G401 (cell line): ENCODE measurements at regions not wholly inside any gene's neighbourhood (a gene's known extent, or its start where the extent isn't known, plus 50 kb on each side); places are given as distances from the start of the nearest gene placed in this dataset.

Experiments used
- DNase-seq: peaks from one replicate; pipeline ENCODE4 v3.0.0-alpha.2; 2015; ENCODE audit warnings: low spot score
- in situ Hi-C: cut with HindIII; loops from 2 replicates; pipeline ENCODE4 v1.10.0; 2016; ENCODE audit warnings: low sequenced_read_pairs, mixed read lengths

DNA sequence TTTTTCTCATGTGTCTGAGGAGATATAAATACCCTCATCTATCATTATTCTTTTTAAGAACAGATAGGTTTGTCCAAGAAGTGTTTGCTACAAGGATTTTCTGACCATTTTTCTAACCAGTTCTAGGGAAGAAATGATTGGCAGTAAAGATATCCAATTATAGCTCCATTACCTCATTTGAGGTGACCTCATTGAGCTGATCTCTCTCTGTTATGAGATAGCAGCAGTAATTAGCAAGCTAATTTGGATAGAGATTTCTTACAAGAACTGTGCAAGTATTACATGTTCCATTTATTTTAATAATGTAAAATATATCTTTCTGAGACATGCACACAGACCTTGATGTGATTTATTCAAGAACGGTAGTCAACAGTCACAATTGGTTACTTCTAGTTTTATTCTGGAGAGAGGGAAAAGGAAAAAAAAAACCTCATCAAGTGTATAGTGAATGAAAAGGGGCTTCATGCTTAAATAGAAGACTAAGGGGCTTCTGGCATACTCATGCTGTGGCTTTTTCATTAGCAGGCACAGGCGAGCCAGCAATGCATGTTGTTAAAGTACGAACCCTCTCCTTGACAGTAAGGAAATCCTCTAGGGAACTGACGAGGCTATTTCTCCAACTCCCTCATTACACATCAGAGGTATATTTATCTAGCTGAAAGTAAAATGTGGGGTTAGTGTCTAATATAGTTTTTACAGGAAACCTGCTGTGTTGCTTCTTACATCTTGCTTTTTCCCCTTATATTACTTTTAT lies 127.3 kb downstream of the NUDT12 start:
- no peak for DNase-seq
- in situ Hi-C loops = no loop called here

DNA sequence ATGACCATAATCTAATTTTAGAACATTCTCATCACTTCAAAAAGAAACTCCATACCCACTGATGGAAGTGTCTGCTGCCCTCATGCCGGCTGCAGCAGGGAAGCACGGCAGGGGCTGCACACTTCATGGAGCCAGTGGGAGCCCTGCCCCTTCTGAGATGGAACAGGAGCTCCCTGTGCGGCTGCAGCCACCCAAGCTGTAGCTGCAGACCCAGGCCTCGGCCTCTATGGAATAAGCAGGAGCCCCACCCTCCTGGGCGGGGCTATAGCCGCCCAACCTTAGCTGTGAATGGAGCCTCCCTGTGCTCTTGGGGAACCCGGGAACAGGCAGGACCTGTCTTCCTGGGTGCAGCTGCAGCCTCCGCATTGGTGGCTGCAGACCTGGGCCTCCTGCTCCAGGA lies 128.5 kb downstream of the NUDT12 start:
- no peak for DNase-seq
- in situ Hi-C loops = no loop called here

DNA sequence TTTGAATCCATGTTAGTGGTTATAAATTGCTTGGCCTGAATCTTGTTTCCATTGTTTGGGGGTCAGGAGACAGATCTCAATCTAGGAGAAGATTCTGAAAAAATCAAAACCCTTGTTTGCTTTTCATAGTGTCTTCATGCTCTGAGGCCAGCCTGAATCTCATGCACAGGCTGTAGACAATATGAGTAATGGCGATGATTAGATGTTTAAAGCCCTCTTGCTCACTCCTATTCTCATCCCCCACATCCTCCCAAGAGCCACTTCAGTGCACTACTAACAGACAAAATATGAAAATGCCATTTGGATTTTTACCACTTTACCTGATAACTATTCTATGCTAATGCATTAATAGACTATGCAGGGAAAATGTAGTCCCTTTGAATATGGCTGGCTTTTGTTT lies 129.4 kb downstream of the NUDT12 start:
- in situ Hi-C loops = no loop called here
- no peak for DNase-seq

DNA sequence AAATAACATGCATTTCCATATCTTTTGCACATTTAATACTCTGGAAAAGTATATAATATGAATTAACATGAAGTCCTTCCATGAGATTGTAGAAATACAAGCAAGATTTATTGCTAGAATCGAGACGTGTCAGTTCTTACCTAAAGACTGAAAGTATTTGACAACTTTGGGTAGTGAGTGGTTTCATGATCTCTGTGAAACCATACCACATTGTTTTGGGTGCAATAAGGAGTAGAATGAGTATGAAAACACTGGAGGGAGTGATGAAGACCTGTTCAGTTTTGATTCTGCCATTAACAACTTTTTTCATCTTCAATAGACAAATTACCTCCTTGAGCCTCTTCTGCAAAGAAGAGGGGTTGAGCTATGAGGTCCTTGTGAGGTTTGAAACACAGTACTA lies 133.7 kb downstream of the NUDT12 start:
- no peak for DNase-seq
- in situ Hi-C loops = no loop called here

DNA sequence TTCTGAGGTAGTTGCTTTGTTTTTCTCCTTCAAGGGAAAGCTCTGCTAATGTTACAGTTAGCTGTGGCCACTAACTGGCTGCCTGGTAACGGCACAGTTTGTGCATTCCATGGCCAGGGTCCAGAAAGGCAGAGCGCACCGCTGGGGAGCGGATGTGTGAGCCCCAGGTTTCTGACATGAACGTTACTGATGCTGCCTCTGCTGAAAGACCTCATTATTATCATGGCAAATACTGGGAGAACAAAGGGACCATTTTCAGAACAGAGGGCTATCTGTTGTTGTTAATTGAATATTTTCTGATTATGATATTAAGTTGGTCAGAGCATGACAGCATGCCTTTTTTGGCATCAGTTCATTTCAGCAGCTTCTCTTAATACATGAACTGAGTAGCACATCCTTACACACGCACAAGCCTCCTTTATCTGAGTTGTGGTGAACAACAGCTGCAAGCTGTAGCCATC lies 134.1 kb downstream of the NUDT12 start:
- DNase-seq = no peak
- in situ Hi-C loops = no loop called here

DNA sequence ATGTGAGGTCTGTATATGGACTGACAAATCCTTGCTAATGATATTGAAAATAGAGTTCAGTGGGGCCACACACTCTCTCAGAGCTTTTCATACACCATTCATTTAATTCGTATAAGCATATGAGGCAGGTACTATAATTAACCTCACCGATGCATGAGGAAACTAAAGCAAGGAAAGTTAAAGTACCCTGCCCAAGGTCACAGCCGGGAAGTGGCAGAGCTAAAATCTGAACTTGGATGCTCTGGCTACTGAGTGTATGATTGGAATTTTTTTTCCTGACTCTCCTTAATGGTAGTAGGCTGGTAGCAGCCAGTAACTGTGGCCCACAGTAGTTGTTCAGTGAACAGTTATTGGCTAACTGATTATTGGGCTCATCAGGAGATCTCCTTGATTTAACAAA lies 135.3 kb downstream of the NUDT12 start:
- no peak for DNase-seq
- in situ Hi-C loops = no loop called here

DNA sequence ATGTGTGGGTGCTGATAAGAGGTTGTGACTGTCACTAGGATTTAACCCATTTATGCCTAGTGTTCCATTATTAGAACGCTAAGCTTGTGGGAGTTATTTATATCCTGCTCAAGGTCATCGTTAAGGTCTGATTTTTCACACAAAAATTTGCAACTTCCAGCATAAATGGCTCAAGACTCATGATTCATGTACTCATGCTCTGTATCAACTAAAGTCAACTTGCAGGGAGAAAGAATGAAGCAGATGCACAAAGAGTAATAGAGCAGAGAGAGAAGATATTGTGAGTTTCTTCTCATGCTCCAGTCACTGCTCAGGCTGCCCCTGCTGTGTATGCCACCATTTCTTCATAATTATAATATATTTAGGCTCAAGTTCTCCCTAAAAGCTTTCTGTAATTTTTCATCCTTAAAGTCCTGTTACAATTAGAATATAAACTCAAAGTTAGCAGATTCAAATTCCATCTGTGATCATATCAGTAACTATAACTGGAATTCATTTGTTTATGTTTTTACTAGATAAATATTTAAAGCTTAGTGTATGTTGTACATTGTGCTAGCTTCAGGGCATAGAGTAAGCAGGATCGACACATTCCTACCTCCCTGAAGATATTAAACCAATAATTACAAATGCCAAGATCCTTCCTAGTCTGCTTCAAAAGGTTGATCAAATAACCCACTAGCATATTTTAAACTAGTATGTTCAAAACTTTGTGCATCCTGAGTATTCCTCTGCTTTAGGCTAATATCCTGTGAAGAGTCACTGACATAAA lies 136.7 kb downstream of the NUDT12 start:
- in situ Hi-C loops = no loop called here
- no peak for DNase-seq

DNA sequence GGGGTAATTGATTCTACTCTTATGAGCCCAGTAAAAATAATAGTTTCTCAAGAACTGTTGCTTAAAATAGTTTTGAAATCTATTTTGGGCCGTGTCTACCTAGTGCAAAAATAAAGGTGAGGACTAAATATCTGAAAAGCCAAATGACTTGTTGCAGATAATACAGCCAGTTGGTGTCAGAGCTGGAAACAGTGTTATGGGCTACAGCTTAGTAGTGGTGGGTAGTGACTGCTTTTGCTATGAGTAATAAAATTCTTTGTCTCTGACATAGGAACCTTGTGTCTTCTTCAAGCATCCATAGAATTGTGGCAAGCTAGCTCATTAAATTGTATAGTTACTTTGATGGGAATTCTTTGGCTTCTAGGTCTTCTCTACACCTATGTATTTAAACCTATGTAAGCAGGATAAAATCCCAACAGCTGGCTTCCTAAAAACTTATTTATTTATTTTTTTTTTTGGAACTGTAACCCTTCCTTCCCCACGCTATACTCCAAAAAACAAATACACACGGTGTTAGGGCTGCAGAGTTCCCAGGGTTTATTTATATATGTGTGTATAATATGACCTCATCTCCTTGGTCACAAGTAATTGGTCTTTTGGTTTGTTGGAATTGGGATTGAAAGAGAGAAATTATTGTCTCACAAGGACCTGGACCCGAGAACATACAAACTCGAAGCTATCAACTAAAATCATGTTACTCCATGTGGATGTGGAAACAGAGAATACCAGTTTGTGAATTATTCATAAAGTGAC lies 138.0 kb downstream of the NUDT12 start:
- in situ Hi-C loops = no loop called here
- DNase-seq = no peak

DNA sequence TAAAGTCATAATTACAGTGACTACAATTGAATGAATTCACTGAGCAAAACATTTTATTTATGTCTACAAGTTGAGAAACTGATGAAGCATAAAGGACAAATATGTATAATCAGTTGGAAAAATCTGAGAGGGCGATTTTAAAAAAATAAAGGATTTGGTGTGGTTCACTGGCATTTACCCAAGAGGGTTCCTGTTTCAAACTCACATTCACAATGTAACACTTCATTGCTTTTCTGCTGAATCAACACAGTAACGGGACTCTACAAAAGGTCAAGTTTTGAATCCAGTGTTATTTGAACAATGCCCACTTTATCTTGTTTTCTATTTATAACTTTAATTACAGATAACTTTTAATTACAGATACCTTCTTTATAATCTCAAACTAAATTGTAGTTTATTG lies 138.6 kb downstream of the NUDT12 start:
- DNase-seq = no peak
- in situ Hi-C loops = no loop called here

DNA sequence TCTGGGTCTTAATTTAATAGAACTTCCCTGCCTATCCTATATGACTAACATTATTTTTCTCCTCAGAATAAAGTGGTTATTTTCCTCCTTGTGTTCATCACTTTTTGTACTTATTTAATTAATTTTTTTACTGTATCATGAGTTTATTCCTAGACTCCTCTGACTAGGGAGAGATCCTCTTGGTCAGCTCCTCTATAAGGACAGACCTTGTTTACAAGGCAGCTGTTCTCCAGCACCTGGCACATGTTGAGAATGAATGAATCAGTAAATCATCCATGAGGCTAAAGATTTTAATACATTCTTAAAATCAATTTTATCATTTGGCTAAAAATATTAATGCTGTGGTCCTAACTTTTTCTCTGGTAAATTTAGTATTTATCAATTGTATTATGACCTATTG lies 139.8 kb downstream of the NUDT12 start:
- no peak for DNase-seq
- in situ Hi-C loops = no loop called here

DNA sequence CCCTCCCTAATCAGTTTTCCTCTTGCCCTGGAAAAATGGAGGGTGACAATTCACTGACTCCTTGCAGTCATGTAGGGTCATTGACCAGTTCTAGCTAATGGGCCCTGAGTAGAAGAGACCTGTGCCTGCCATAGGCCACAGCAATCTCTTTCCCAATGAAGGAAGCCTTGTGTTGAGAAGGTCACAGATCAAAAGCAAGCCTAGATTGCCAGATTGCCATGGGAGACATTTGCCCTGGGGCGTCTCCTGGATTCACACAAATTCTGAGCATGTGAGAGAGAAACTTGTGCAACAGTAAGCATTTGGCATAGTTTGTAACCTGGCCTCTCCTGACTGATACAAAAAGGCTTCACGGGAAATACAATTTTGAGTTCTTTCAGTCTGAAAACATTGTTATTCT lies 148.0 kb downstream of the NUDT12 start:
- in situ Hi-C loops = no loop called here

DNA sequence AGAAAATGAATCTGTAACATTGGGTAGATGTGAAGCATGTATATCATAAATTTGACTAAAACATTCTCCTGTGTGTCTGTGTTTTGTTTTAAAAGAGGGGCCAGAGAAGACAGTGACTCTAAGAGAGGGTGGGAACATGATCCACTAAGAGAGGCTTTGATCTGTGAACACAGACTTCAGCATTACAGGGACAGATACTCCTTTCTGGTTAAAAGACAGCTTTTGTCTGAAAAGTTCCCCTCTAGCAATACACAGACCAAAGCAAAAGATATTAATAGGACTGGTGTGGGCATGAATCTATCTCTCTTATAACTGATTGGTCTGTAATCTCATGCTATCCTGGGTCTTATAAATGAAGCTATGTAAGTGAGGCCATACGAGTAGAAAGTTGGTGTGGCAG lies 150.9 kb downstream of the NUDT12 start:
- in situ Hi-C loops = no loop called here
- DNase-seq = no peak

More for the DNA sequence above, 148.0 kb downstream of the NUDT12 start:
- DNase-seq = no peak

DNA sequence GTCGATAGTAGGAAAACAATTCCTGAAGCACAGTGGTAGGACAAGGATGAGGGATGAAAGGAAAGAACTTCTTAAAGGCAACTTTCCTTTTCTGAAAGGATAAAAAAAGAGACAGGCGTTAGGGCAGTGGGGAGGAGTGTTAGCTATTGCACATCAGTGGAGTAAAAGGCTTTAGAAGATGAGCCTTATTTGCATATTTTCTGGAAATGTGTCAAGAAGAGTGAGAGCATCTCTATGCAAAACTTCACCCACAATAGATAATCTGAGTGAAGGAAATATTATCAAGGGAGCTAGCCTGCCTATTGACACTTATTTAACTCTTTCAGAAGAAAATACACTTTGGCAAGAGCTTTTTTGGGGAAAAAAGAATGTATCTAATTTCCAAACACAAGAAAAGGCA lies 151.6 kb downstream of the MACIR start:
- DNase-seq = no peak
- in situ Hi-C loops = no loop called here

DNA sequence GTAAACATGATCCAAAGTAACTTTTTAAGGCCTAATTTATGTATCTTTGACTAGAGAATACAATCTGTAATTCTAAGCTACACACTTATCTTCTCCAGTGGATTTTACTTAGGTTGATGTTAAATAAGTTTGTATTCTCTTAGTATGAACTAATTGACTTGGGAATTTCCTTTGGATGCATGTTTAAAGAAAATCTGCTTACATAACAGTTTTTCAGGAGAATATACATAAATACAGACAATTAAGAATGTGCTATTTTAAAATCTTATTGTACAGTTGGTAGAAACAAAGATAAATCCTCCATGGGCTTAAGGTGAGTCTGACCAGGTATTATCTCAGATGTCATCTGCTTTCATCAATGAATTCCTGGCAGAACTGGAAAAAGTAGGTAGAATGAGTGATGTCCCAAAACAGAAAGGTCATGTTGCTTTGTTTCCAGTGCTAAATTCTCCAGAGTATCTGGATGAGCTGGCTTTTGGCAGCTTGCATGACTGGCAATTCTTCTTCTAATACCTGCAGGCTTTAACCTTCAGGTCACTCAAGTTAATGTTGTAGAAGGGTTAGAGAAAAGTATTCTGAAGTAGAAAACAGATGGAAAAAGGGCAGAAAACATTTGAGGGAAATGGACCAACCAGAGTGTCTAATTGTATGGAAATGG lies 150.6 kb downstream of the MACIR start:
- DNase-seq = no peak
- in situ Hi-C loops = no loop called here

DNA sequence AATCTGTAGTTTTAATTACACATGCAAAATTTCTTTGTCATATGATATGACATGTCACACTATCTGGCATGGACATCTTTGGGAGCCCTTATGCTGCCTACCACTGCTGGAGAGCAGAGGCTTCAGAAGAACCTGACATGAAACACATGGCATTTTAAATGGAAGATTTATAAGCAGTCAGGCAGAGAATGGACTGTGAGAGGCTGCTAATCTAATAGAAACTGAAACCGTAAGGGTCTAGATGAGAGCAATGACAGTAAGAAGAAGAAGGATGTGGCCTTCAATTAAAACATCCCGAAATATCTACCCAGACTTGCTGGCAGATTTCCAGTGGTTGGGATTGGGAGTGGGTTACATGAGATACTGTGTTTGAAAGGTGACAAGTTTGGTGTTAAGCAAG lies 149.8 kb downstream of the MACIR start:
- in situ Hi-C loops = no loop called here
- DNase-seq = no peak

DNA sequence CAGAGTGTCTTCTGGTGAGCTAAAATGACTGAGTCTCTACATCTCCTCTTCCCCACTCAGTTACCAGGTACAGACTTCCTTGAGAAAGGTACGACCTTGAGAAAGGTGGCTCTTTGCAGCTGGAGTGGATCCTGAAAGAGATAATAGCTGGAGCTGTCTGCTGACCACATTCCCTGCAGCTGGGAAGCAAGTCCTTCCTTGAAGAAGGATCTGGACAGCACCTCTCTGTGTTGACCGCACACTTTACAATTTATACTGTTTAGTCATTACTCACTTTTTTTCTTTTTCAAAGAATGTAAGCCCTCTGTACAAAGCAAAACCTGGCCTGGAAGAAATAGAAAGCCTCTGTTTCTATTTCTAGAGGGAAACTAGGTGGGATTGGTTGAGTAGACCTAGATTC lies 148.8 kb downstream of the MACIR start:
- in situ Hi-C loops = no loop called here
- DNase-seq = no peak

DNA sequence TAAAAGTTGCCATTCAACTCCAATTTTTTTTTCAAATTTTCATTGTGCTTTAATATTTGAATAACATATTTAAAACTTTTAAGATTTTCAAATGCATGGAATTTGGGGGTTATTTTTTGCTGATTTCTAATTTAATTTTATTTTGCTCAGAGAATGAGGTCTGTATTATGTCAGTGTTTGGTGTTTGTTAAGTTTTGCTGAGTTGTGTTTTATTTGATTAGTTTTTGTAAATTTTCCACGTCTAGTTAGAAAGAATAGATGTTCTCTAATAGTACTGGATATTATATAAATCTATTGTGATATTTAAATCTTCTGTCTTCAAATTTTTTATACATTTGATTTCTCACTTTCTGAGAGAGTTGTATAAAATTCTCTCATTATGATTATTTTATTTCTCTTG lies 145.9 kb downstream of the MACIR start:
- in situ Hi-C loops = loop anchor here (5.0 kb wide), 1 partner anchor 47 kb away; no protein-coding TSS in a partner anchor
- no peak for DNase-seq

DNA sequence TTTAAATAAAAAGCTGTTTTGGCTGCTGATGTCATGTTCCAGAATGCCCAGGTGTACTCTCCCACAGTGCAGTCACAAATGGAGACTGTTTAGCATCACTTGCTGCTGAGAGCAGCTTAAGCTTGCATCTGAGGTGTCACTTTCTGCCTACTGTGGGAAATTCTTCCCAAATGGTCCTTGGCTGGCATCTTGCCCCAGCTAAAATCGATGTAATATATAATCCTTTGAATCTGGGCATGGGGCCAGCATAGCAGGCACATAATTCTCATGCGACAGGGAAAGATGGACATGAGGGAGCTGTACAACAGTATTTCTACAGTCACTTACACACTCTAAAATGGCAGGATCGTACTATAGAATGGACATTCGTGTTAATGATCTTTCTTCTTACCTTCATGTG lies 144.3 kb downstream of the MACIR start:
- DNase-seq = no peak
- in situ Hi-C loops = loop anchor here (5.0 kb wide), 1 partner anchor 46 kb away; no protein-coding TSS in a partner anchor

DNA sequence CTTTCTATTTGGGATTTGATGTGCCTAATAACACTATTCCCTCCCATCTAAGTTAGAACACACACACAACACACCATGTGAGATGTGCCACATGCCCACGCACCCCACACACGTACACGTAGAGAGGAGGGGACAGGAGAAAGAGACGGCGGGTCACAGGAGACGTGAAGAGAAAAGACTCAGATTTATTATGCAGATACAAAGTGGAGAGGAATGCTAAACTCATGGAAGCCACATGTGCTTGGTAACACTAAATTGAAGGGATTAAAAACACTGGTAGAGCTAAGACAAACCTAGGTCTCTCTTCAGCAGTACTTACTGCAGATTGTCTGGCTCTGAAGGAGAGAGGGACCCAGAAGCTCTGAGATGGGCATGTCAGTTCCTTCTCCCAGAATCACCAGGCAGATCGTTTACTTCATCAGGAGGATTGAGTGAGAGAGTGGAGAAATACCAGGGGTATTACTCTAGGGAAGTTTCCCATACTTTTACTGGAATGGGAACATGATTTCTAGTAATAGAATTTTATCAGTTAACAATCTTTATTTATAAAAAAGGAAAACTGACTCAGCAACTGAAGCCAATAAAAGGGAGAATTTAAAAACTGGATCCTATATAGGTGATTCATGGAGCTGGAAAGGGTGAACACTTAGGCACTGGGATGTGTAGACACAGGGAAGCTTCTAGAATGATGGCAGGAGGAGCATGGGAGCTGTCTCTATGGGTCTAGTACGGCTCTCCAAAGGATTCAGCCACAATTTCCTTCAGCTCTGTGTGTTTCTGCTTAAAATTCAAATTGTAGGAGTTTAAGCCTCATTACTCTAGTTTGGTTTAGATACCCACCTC lies 139.4 kb downstream of the MACIR start:
- DNase-seq = no peak
- in situ Hi-C loops = no loop called here
